Prostate gland (tissue), 2 donors: ENCODE measurements at regions not wholly inside any gene's neighbourhood (a gene's known extent, or its start where the extent isn't known, plus 50 kb on each side); places are given as distances from the start of the nearest gene placed in this dataset.

Source experiments
- POLR2A ChIP-seq: fragments of 450-650 bp; IDR thresholded peaks from one replicate; pipeline ENCODE4 v1.6.1; 2016; ENCODE audit warnings: antibody characterized with exemption, mild to moderate bottlenecking
- POLR2AphosphoS5 ChIP-seq: sonication (generic); formaldehyde crosslinking; IDR thresholded peaks from one replicate; pipeline ENCODE4 v1.6.1; 2017; ENCODE audit warnings: antibody characterized with exemption
- TF ChIP-seq, protein P1 (sequence below), 4 experiments: fragments of 200-600 bp in 2 of 4; fragments of 450-650 bp in 2 of 4; sonication (generic) in 2 of 4; IDR thresholded peaks; 1 replicate in 3 of 4; 2 replicates in 1 of 4; pipeline ENCODE4 v1.5.1; 2016 to 2019; ENCODE audit warnings: antibody characterized with exemption in 4 of 4, mild to moderate bottlenecking in 2 of 4, moderate library complexity in 2 of 4

GRCh38 chr16:73230651-73231050 is 182.7 kb upstream of the ZFHX3 start:
- TF ChIP-seq, protein P1, sequence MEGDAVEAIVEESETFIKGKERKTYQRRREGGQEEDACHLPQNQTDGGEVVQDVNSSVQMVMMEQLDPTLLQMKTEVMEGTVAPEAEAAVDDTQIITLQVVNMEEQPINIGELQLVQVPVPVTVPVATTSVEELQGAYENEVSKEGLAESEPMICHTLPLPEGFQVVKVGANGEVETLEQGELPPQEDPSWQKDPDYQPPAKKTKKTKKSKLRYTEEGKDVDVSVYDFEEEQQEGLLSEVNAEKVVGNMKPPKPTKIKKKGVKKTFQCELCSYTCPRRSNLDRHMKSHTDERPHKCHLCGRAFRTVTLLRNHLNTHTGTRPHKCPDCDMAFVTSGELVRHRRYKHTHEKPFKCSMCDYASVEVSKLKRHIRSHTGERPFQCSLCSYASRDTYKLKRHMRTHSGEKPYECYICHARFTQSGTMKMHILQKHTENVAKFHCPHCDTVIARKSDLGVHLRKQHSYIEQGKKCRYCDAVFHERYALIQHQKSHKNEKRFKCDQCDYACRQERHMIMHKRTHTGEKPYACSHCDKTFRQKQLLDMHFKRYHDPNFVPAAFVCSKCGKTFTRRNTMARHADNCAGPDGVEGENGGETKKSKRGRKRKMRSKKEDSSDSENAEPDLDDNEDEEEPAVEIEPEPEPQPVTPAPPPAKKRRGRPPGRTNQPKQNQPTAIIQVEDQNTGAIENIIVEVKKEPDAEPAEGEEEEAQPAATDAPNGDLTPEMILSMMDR (IDR thresholded peaks at IDR 0.05): no peak
- no peak for TF ChIP-seq POLR2A
- no peak for TF ChIP-seq POLR2AphosphoS5
